ENCODE measurements at regions not wholly inside any gene's neighbourhood (a gene's known extent, or its start where the extent isn't known, plus 50 kb on each side); places are given as distances from the start of the nearest gene placed in this dataset.

GRCh38 chr15:92231461-92231860 is 162.2 kb upstream of the ST8SIA2 start:
- TF ChIP-seq CTCF (CRISPR knock-in tag; IDR thresholded peaks at IDR 0.05) (no peak), EP300 (IDR thresholded peaks at IDR 0.05; ENCODE audit: low read depth in 2 of 2, low read length in 2 of 2) (no peak), EP300 (CRISPR knock-in tag; IDR thresholded peaks at IDR 0.05; ENCODE audit: borderline replicate concordance) (no peak), POLR2A (IDR thresholded peaks at IDR 0.05; ENCODE audit: insufficient read depth in 1 of 2, low read depth in 2 of 2, low read length in 2 of 2) (no peak), ARID3A (IDR thresholded peaks at IDR 0.05; ENCODE audit: low read depth, low read length) (no peak), NR2F6 (IDR thresholded peaks at IDR 0.05) (no peak), NR2F6 (CRISPR knock-in tag; IDR thresholded peaks at IDR 0.05) (no peak), ONECUT2 (CRISPR knock-in tag; IDR thresholded peaks at IDR 0.05) (no peak), SMAD1 (CRISPR knock-in tag; IDR thresholded peaks at IDR 0.05; ENCODE audit: borderline replicate concordance, low read depth) (no peak), SMYD3 (CRISPR knock-in tag; IDR thresholded peaks at IDR 0.05) (no peak), RELA (CRISPR knock-in tag; IDR thresholded peaks at IDR 0.05) (no peak), CEBPB (IDR thresholded peaks at IDR 0.05; ENCODE audit: borderline replicate concordance, low read depth, low read length) (no peak)

All from HepG2 (cell line).